Stimulated activated CD8-positive, alpha-beta memory T cell treated with anti-CD3 and anti-CD28 coated beads, Interleukin-4, amount 100 ng/mL, for 48 hours (primary cell): ENCODE measurements at regions not wholly inside any gene's neighbourhood (a gene's known extent, or its start where the extent isn't known, plus 50 kb on each side); places are given as distances from the start of the nearest gene placed in this dataset.
"Not testable (repeated sequence)": the region's sequence is repeated elsewhere in the genome, so short reads cannot be mapped to it uniquely, and the experiment has no call there.

Source experiments
- DNase-seq: peaks from one replicate; pipeline ENCODE4 v3.0.0-alpha.2; 2020

GRCh38 chr6:104676679-104677078 is 183.0 kb downstream of the HACE1 start:
- DNase-seq = not testable (repeated sequence)

GRCh38 chr6:104675161-104675560 is 184.6 kb downstream of the HACE1 start:
- not testable (repeated sequence) for DNase-seq

DNA sequence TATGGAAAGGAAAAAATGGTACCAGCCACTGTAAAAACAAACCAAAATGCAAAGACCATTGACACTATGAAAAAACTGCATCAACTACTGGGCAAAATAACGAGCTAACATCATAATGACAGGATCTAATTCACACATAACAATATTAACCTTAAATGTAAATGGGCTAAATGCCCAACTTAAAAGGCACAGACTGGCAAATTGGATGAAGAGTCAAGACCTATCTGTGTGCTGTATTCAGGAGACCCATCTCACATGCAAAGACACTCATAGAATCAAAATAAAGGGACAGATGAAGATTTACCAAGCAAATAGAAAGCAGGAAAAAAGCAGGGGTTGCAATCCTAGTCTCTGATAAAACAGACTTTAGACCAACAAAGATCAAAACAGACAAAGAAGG is 186.6 kb downstream of the HACE1 start:
- not testable (repeated sequence) for DNase-seq

GRCh38 chr6:104671591-104671891 is 188.2 kb downstream of the HACE1 start:
- DNase-seq = not testable (repeated sequence)

DNA sequence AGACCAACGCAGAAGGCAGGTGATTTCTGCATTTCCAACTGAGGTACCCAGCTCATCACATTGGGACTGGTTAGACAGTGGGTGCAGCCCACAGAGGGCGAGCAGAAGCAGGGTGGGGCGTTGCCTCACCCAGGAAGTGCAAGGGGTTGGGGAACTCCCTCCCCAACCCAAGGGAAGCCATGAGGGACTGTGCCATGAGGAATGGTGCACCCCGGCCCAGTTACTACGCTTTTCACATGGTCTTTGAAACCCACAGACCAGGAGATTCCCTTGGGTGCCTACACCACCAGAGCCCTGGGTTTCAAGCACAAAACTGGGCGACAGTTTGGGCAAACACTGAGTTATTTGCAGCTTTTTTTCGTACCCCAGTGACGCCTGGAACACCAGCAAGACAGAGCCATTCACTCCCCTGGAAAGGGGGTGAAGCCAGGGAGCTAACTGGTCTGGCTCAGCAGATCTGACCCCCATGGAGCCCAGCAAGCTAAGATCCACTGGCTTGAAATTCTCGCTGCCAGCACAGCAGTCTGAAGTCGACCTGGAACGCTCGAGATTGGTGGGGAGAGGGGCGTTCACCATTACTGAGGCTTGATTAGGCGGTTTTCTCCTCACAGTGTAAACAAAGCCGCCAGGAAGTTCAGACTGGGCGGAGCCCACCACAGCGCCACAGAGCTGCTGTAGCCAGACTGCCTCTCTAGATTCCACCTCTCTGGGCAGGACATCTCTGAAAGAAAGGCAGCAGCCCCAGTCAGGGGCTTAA is 188.7 kb downstream of the HACE1 start:
- not testable (repeated sequence) for DNase-seq

GRCh38 chr6:104669483-104669882 is 190.2 kb downstream of the HACE1 start:
- DNase-seq = no peak

DNA sequence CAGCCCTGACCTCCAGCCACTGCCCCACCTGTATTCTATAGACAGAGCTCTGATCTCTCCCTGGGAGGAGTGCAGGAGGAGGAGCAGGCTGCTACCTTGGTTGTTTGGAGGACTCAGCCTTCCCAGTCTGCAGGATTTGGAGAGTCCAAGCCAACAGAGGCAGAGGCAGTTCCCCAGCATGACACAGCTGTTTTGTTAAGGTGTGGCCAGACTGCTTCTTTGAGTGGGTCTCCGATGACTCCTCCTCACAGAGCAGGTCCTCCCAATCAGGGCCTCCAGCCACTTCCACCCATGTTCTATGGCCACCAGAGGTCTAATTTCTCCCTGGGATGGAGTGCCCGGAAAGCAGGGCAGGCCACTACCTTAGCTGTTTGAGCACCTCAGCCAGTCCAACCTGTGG is 203.5 kb downstream of the HACE1 start:
- no peak for DNase-seq

DNA sequence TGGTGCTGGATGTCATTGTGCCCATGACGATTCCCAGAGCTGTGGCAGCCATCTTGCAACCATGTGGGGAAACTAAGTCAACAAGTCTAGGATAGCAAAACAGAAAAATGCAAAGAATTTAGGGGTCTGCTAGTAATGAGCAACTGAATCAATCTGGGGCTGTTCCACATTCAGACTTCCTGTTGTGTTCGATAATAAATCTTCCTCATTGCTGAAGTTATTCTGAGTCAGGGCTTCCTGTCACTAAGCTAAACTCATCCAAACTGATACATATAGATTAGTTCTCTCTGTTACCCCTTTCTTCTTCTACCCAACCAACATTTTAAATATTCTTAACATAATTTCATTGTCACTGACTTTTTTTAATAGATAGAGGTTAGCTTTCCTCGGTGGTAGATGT is 205.9 kb downstream of the HACE1 start:
- no peak for DNase-seq

DNA sequence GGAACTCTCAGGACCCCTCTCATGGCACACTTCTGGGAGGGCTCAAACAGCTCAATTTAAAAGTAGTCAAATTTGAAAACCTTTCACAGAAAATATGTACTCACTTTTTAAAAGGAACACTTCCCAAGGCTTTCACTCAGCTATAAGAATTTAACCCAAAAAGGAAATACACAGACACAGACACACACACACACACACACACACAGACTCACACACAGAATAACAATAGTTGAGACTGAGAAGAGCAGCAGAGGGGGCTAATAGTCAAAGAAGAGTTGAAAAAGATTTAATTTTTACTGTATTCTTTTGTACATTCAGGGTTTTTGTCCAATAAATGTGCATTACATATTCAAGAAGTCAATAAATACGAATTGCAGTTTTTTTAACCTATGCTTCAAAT is 211.4 kb downstream of the HACE1 start:
- no peak for DNase-seq

GRCh38 chr6:104644848-104645247 is 214.9 kb downstream of the HACE1 start:
- DNase-seq = no peak

DNA sequence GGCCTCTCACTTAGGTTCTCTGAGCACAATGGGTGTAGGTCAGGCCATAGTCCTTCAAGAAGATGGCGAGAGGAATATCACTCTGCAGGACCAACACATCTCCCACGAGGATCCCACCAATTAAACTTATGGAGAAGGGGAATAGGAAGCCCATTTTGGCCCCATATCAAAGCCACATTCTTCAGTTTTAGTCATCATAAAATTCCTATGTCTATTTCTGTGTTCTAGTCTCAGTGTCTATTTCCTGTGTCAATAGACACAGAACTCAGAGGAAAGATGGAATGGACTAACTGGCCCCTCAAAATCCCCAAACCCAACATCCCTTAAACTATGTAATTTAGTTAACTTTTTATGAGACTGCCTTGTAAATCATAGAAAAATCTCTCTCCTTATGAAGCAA is 216.8 kb downstream of the HACE1 start:
- no peak for DNase-seq

- no peak for DNase-seq
Observed at GRCh38 chr6:104640761-104641160, 219.0 kb downstream of the HACE1 start.

DNA sequence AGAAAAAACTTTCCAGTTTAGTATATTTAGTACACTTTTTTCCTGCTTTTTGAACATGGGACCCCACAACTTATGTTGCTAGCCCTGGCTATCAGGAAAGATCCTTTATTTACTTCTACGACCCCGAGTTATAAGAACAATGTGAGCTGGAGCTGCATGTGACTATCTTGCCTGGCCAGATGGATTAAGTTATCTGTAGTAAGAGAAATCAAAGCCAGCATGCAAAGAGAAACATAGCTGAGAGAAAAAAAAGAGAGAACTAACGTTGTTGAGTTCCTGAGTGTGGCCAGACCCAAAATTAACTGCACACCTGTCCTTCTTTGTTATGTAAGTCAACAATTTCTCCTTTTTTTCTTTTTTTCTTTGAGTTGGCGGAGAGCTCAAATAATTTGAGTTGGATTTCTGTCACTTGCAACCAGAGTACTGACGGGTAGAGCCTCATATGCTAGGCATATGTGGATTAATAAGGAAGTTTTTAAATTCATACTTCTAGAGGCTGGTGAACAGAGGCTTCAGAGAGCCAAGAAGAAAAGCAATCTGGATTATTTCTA is 219.5 kb downstream of the HACE1 start:
- no peak for DNase-seq

DNA sequence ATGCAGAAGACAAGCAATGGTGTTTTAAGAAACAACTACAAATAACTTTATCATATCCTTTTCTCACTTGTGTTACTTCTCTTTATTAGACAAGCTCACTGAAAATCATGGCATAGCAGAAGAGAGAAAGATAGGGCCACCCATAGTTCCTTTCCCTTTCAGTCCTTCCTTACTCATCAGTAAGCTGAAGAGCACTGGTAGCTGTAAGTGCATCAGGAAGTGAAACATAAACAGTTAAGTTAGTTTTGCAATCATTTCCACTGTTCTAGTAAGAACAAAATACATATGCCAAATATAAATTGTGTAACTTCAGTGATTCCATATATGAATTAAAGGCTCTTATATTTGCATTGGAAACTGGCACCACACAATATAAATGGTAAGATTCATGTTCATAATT is 220.1 kb downstream of the HACE1 start:
- no peak for DNase-seq

GRCh38 chr6:104638841-104639290 is 220.9 kb downstream of the HACE1 start:
- DNase-seq = no peak

DNA sequence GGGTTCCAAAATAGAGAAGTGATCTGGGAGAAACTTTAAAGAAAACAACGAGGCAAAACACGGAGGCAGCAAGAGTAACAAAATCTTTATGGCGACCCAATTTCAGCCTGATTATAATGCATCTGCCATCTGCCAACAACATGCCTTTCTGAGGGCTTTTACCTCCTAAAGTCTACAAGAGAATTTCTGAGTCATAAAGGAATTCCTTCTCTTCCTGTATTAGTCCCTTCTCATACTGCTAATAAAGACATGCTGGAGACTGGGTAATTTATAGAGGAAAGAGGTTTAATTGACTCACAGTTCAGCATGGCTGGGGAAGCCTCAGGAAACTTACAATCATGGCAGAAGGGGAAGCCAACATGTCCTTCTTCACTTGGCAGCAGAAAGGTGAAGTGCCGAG is 226.6 kb downstream of the HACE1 start:
- no peak for DNase-seq

GRCh38 chr6:104632588-104632987 is 227.1 kb downstream of the HACE1 start:
- DNase-seq = no peak

DNA sequence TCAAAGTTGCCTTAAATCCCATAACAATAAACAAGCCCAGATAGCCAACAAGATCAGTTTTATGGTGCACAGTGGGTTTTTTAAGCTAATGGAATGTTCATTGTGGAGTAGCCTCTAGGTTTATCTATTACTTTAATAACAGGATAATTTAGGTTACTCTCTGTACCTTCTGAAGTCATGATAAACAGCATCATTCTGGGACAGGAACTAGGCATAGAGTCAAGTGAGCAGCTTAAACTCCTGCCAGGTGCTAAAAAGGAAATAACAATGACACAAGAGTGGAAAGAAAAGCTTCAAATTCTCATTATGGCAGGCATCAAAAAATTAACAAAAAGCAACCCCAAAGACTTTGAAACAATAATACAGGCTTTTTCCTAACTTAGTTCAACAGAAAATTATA is 228.8 kb downstream of the HACE1 start:
- no peak for DNase-seq

DNA sequence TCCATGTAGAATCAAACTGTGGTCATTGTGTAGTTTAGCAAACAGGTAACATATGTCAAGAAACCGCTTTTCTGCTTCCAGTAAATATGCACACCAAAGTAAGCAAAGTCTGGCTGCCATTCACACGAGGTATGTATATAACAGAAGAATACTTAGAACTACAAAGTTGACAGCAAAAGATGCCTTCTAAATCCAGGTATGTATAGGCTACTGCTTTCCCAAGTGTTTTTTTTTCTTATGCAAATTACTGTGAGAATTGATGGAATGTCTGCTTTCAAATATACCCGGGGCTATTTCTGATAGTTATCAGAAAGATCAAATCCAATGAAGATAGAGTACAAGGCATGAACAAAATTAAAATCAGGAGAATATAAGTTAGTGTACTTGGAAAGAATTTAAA is 229.2 kb downstream of the HACE1 start:
- no peak for DNase-seq

GRCh38 chr6:104629826-104630225 is 229.9 kb downstream of the HACE1 start:
- no peak for DNase-seq

DNA sequence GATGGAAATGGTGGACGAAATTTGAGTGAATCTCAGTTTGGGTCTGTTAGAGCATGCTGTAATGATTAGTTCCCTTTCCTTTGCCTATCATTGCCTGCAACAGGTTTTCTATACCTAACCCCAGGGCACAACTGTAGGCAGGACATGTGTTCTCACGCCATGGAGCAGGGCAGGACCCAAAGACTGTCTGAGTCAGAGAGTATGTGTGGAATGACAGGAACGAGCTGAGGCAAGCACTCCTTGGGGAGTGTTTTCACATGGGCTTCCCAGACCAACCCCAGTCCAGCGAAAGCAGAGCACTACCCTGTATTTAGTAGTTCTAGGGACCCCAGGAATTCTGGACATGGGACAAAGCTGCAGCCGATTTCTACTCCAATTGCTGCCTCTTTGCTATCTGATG is 234.2 kb downstream of the HACE1 start:
- DNase-seq = no peak

DNA sequence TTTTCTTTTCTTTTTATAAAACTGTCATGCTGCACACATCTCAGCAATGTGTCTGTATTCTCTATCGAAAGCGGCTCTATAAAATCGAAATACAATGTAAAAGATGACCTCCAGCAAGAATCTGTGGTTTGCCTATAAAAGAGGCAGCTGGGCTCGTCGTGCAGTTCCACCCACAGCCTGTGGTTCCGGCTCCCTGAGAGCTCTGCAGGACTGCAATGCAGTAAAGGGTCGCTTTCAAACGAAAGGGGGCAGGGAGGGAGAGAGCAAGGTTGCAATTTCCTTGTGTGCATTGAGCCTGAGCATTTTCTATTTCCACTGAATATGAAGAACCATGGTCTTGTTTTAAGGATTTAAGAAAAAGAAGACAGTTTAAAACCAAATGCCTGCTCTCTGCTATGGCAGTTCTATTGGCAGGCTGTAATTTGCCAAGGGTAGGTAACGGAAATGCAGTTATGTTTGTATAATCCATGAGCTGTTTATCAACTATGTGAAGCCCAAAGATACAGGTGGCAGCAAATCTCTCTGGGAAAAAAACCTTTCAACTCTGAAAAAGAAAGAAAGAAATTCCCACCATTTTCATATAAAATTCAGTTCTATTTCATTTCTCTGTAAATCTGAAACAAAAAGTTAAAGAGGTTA is 236.5 kb downstream of the HACE1 start:
- DNase-seq = no peak

DNA sequence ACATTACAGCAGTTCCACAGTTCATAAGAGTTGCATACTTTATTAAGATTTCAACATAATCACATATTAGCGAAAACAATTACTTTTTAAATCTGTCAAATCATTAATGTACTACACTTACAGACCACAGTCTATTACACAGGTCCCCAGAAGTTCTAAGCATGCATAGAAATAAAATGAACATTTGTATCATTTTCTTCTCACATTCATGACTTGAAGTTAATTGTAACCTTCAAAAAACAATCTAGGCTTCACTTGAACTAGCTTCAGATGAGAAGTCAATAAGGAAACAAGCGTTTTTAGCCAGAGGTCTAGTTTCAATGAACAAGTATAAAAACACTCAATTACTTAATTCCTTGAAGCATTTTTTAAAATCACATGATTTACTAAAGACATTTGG is 238.3 kb downstream of the HACE1 start:
- no peak for DNase-seq

GRCh38 chr6:104617591-104617990 is 242.1 kb downstream of the HACE1 start:
- no peak for DNase-seq

DNA sequence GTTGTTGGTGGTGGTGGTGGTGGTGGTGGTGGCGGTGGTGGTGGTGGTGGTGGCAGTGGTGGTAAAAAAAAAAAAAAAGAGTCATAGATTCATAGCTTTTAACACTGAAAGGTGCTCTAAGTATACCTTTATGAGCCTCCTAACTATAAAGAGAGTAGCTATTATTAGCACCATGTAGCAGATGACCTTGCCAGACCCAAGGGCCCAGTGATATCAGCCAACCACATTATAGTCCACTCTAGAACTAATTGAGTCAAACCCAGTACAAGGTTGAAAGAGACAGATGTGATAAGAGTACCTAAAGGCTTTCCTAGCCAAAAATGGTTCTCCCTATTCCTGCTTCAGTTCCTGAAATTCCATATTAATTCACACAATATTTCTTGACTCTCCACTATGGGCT is 245.3 kb downstream of the HACE1 start:
- no peak for DNase-seq
